HT1080 (cell line): ENCODE measurements at regions not wholly inside any gene's neighbourhood (a gene's known extent, or its start where the extent isn't known, plus 50 kb on each side); places are given as distances from the start of the nearest gene placed in this dataset.

Experiments used
- DNase-seq: peaks from one replicate; pipeline ENCODE4 v3.0.0-alpha.2; 2015; ENCODE audit warnings: low read depth

DNA sequence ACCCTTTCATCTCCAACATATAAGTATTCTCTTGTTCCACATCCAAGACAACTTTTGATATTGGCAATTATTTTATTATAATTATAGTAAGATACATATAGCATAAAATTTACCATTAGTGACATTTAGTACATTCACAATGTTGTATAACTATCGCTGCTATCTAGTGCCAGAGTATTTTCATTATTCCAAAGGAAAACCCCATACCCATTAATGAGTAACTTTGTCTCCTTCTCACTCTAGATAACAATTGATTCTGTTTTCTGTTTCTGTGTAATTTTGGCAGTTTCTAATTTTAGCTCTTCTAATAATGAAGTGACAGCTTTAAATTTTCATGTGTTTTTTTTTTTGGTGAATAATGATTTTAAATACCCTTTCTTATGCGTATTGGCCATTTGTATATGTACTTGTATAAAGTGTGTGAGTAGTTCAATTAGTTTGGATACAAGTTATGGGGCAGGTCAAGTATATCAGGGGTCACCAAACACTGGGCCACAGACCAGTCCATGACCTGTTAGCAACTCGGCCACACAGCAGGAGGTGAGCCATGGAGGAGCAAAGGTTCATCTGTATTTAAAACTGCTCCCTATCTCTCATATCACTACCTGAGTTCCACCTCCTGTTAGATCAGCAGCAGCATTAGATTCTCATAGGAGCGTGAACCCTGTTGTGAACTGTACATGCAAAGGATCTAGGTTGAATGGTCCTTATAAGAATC lies 97.2 kb upstream of the SYT1 start:
- no peak for DNase-seq

DNA sequence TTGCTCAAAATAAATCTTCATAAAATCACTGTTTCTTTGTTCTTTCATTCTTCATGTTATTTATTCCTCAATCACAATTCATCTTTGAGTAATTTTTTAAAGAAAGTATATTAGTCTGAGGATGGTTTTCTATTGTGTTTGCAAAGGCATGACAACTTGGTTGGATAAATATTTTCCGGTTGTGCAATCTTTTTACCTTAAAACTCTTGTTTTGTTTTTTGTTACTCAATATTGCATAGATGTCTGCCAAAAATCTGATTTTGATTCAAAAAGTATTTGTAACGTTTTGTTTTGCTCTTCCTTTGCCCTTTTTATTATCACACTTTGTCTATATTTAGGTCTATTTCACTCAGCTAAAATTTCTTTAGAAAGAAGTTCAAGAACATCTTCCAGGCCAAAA lies 86.2 kb upstream of the SYT1 start:
- no peak for DNase-seq

DNA sequence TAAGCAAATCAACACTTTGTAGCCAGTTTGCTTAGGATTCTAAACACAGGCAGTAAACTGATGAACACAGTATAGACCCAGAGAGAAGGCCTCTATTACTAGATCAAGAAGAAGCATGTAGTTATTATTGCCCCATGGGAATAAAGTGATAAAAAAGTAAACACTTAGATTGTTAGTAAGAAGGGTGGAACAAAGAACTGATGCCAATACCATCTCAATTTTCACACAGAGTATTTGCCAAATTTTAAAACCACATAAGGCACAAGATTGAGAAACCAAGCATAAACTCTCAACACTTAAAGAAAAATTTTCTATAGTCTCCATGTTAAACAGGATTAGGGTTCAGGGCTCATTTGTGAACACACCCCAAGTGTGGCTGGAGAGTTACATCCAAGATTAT lies 77.0 kb upstream of the SYT1 start:
- DNase-seq = no peak

DNA sequence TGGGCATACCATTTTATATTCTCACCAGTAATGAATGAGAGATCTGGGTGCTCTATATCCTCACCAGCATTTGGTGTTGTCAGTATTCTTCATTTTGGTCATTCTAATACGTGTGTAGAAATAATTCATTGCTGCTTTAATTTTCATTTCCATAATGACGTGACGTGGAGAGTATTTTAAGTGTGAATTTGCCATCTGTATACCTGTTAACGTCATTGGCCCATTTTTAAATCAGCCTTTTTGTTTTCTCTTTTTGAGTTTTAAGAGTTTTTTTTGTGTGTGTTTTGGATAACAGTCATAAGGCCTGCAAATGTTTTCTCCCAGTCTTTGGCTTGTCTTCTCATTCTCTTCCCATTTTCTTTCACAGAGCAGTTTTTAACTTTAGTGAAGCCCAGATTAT lies 74.4 kb upstream of the SYT1 start:
- DNase-seq = no peak

DNA sequence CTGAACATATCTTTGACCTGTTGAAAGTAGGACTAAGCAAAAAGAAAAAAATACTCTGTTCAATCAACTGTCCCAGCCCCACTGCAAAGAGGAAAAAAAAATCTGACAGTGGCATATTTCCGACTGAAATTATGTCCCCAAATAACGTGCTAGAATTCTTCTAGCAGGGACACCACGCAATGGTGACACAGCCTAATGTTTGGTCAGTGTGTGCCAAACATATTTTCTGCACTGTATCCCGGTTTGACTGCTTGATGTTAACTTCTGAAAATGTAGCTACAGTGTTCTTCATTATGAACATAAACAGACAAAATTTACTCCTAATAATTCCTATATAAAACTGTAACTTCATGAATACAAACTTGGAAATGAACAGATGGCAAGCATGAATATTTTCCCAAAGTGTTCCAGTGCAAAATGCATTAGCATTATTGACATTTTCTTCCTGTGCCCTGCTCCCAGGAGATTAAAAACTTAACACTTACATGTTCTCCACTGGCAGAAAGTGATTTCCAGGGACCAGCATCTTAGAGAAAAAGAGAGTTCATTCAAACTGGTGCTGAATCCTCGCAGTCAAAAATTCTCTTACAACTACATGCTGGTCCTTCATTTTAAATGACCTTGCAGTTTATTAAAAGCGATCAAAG lies 72.4 kb upstream of the SYT1 start:
- DNase-seq = no peak

DNA sequence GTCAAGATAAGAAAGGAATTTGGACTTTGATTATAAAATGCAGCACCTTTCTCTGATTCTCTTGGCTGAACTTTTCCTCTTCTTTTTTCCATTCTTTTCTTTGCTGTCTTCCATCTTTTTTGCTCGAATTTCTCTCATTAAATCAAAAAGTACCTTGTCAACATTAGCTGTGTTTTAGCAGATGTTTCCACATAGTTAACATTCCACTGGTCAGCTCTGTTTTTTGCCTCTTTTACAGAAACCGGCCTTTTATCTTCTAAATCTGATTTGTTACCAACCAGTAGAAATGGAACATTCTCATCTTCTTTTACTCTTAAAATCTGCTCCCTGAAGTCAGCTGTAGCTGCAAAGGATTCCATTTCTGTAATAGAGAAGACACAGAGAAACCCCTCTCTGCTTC lies 71.1 kb upstream of the SYT1 start:
- DNase-seq = no peak

DNA sequence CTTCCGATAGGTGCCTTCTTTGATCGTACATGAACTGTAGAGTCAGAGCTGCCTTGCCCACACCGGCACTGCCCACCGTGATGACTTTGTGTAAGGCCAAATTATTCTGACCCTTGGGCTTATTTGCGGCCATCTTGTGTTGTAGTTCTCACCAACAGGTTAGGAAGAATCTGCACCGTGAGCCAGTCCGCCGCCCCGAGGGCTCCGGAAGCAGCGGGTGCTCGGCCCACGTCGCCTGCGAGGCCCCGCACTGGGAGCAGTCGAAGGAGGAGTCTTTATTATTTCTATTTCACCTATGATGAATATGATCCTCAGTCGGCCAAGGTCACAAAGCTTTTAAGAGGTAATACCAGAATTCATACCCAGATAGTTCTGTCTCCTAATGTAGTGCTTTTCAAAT lies 70.6 kb upstream of the SYT1 start:
- DNase-seq = no peak

DNA sequence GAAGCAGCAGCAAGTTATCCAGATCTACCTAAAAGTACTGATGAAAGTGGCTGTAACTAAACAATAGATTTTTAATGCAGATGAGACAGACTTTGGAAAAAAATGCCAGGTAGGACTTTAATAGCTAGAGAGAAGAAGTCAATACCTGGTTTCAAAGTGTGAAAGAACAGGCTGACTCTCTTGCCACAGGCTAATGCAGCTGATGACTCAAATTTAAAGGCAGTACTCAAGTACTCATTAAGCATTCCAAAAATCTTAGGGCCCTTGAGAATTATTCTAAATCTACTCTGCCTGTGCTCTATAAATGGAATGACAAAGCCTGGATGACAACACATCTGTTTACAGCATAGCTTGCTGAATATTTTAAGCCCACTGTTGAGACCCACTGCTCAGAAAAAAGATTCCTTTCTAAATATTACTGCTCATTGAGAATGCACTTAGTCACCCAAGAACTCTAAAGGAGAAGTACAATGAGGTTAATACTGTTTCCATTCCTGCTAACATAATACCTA lies 68.6 kb upstream of the SYT1 start:
- DNase-seq = no peak

DNA sequence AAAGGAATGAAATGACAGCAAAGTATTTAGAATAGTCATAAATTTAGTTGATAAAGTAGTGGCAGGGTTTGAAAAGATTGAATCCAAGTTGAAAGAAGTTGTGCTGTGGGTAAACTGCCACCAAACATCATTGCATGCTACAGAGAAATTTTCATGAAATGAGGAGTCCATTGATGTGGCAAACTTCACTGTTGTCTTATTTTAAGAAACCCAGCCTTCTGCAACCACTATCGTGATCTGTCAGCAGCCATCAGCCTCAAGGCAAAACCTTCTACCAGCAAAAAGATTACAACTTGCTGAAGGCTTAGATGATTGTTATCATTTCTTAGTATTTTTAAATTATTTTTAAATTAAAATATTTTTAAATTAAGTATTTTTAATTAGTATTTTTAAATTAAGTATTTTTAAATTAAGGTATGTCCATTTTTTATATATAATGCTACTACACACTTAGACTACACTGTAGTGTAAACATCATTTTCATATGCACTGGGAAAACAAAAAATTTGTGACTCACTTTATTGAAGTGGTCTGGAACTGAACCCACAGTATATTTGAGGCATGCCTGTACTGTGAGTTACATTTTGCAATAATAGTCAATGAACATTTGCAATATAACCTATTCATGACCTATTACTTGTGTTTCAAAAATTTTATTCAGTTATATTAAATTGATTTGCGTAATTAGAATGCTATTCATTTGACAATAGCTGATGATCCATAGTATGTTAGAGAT lies 67.2 kb upstream of the SYT1 start:
- DNase-seq = no peak

DNA sequence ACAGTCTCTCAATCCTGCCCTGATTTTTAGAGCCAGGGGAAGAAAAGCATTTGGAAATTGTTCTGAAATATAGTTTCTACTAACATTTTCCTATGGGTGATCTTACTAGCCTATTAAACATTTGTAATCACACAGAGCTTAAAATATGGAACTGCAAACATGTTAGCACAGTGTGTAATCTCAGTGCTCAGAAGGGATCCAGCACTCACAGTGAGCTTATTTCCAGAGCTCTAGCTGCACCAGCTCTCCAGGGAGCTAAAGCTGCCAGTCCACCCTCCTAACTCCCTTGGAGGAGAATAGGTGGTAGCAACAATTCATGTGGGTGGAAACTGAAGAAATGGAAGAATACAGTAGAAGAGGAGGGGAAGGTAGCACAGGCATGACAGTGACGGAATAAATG lies 64.9 kb upstream of the SYT1 start:
- no peak for DNase-seq

DNA sequence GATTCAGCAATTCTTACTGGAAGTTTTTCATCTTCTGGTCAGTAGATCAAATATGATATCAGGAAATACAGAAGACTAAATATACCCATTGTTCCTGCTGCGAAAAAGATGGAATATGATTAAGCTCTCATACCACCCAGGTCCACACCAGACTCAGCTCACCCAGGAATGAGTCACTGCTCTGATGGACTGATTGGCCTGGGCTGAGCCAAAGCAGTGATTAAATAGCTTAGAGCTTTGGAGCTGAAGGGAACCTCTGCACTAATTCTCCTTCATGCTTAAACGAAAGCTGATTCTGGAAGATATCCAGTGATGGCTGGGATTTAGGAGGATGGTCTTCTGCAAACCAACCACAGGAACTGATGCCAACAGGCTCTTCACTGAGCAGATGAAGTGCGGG lies 62.0 kb upstream of the SYT1 start:
- DNase-seq = peak; percentile 81

DNA sequence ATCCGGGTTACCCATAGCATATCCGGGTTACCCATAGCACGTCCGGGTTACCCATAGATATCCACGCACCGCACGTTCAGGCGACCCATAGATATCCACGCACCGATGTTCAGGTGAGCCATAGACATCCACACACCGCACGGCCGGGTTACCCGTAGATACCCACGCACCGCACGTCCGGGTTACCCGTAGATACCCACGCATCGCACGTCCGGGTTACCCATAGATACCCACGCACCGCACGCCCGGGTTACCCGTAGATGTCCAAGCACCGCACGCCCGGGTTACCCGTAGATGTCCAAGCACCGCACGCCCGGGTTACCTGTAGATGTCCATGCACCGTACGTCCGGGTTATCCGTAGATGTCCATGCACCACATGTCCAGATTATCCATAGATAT lies 60.3 kb upstream of the SYT1 start:
- no peak for DNase-seq
